ENCODE measurements at regions not wholly inside any gene's neighbourhood (a gene's known extent, or its start where the extent isn't known, plus 50 kb on each side); places are given as distances from the start of the nearest gene placed in this dataset.

GRCh38 chr16:27712251-27712711 is 162.3 kb downstream of the KATNIP start:
- H4K20me1 ChIP-seq (ENCODE audit: insufficient read depth), result no peaks in the 10 kb centered on the region
- H3K9me3 ChIP-seq (ENCODE audit: control insufficient read depth in 1 of 2, insufficient read depth in 1 of 2, low read depth in 1 of 2, low read length in 2 of 2), result no peaks in the 10 kb centered on the region
- CTCF ChIA-PET, result interaction anchor here (1.4 kb wide), 1 partner anchor 13 kb away, joined by 3 read pairs; no protein-coding TSS in a partner anchor
- no peak overlapping the region for H2AFZ ChIP-seq (ENCODE audit: low read depth, low read length, poor library complexity, severe bottlenecking)
- no peaks in the 10 kb centered on the region for H3K27me3 ChIP-seq (ENCODE audit: insufficient read depth, low read length)
- intact Hi-C loops (cut with micrococcal nuclease), result no loop called here
- no peak overlapping the region for H3K4me3 ChIP-seq (replicated peaks in 1 of 2; ENCODE audit: low read depth in 1 of 2, low read length in 2 of 2)
- H3K36me3 ChIP-seq (ENCODE audit: control insufficient read depth in 1 of 2, insufficient read depth in 2 of 2, low read length in 2 of 2), result no peaks in the 10 kb centered on the region; a peak in 1 of 4 replicates
- RAD21 ChIA-PET (ENCODE audit: low non-redundant PET in 1 of 2, low total read pairs in 2 of 2, uncharacterized antibody in 2 of 2, unreplicated experiment in 2 of 2), result no interaction called here
- BruUV-seq (replicated peaks), result no TSS peak
- no peaks in the 10 kb centered on the region for H3K79me2 ChIP-seq (ENCODE audit: insufficient read depth, low read length)
- ATAC-seq (no peak), DNase-seq (ENCODE audit: low read depth, low spot score) (no peak)
- H3K9me2 ChIP-seq (ENCODE audit: insufficient read depth), result no peaks in the 10 kb centered on the region
- TF ChIP-seq TCF7L2 (IDR thresholded peaks at IDR 0.05; ENCODE audit: borderline replicate concordance, extremely low read depth, insufficient read depth, insufficient read length) (no peak), RAD21 (IDR thresholded peaks at IDR 0.05; ENCODE audit: low read depth) (no peak), SRF (IDR thresholded peaks at IDR 0.05; ENCODE audit: low read depth) (no peak), CEBPB (IDR thresholded peaks at IDR 0.05; ENCODE audit: low read depth) (no peak), SIN3A (IDR thresholded peaks at IDR 0.05; ENCODE audit: low read depth) (no peak), POLR2AphosphoS5 (IDR thresholded peaks at IDR 0.05; ENCODE audit: low read depth, low read length) (no peak), ELF1 (IDR thresholded peaks at IDR 0.05; ENCODE audit: borderline replicate concordance, low read depth) (no peak), CTCF (IDR thresholded peaks at IDR 0.05 in 2 of 3, conservative IDR thresholded peaks at IDR 0.05 in 1 of 3; ENCODE audit: borderline replicate concordance in 1 of 3, insufficient read depth in 1 of 3, low read depth in 2 of 3, low read length in 2 of 3) (no peak), JUND (IDR thresholded peaks at IDR 0.05) (no peak), ZNF274 (IDR thresholded peaks at IDR 0.05; ENCODE audit: low read depth, low read length) (no peak), ZBTB33 (IDR thresholded peaks at IDR 0.05; ENCODE audit: extremely low read depth, insufficient replicate concordance, low read length) (no peak), YY1 (IDR thresholded peaks at IDR 0.05; ENCODE audit: extremely low read depth, insufficient replicate concordance, low read depth, low read length) (no peak), FOSL1 (IDR thresholded peaks at IDR 0.05; ENCODE audit: low read depth) (no peak), ATF3 (IDR thresholded peaks at IDR 0.05) (no peak), EZH2 (IDR thresholded peaks at IDR 0.05) (no peak), EGR1 (IDR thresholded peaks at IDR 0.05; ENCODE audit: low read depth) (no peak)
- TF ChIP-seq, protein P1, sequence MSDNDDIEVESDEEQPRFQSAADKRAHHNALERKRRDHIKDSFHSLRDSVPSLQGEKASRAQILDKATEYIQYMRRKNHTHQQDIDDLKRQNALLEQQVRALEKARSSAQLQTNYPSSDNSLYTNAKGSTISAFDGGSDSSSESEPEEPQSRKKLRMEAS (IDR thresholded peaks at IDR 0.05), result no peak
- TF ChIP-seq, protein P2, sequence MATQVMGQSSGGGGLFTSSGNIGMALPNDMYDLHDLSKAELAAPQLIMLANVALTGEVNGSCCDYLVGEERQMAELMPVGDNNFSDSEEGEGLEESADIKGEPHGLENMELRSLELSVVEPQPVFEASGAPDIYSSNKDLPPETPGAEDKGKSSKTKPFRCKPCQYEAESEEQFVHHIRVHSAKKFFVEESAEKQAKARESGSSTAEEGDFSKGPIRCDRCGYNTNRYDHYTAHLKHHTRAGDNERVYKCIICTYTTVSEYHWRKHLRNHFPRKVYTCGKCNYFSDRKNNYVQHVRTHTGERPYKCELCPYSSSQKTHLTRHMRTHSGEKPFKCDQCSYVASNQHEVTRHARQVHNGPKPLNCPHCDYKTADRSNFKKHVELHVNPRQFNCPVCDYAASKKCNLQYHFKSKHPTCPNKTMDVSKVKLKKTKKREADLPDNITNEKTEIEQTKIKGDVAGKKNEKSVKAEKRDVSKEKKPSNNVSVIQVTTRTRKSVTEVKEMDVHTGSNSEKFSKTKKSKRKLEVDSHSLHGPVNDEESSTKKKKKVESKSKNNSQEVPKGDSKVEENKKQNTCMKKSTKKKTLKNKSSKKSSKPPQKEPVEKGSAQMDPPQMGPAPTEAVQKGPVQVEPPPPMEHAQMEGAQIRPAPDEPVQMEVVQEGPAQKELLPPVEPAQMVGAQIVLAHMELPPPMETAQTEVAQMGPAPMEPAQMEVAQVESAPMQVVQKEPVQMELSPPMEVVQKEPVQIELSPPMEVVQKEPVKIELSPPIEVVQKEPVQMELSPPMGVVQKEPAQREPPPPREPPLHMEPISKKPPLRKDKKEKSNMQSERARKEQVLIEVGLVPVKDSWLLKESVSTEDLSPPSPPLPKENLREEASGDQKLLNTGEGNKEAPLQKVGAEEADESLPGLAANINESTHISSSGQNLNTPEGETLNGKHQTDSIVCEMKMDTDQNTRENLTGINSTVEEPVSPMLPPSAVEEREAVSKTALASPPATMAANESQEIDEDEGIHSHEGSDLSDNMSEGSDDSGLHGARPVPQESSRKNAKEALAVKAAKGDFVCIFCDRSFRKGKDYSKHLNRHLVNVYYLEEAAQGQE (IDR thresholded peaks at IDR 0.05; ENCODE audit: low read depth), result no peak
- no peak overlapping the region for H3K9ac ChIP-seq (ENCODE audit: low read length)
- POLR2A ChIA-PET, result no interaction called here
- H3K4me2 ChIP-seq (ENCODE audit: low read length), result no peak overlapping the region
- no peak overlapping the region for H3K27ac ChIP-seq (ENCODE audit: low read depth, low read length)
- no peaks in the 10 kb centered on the region for H3K4me1 ChIP-seq (ENCODE audit: control insufficient read depth in 1 of 2, insufficient read depth in 2 of 2, low read length in 2 of 2)
